HG03097 (cell line): ENCODE measurements at regions not wholly inside any gene's neighbourhood (a gene's known extent, or its start where the extent isn't known, plus 50 kb on each side); places are given as distances from the start of the nearest gene placed in this dataset.
"Not testable (repeated sequence)": the region's sequence is repeated elsewhere in the genome, so short reads cannot be mapped to it uniquely, and the experiment has no call there.

ENCODE experiments used
- ATAC-seq: cut with Tn5 transposase; IDR thresholded peaks from one replicate; pipeline ENCODE4 v1.9.1; 2021; ENCODE audit not compliant: unreplicated experiment, low FRiP score

- no peak for ATAC-seq
Observed at GRCh38 chr17:71432378-71433315, 688.2 kb upstream of the SOX9 start.

GRCh38 chr17:71434716-71435115 is 686.1 kb upstream of the SOX9 start:
- no peak for ATAC-seq

GRCh38 chr17:71436479-71436878 is 684.3 kb upstream of the SOX9 start:
- ATAC-seq: no peak

GRCh38 chr17:71437166-71437565 is 683.7 kb upstream of the SOX9 start:
- no peak for ATAC-seq

GRCh38 chr17:71438631-71439146 is 682.1 kb upstream of the SOX9 start:
- no peak for ATAC-seq

GRCh38 chr17:71440513-71440912 is 680.3 kb upstream of the SOX9 start:
- no peak for ATAC-seq

GRCh38 chr17:71441098-71441497 is 679.7 kb upstream of the SOX9 start:
- no peak for ATAC-seq

- ATAC-seq: no peak
Observed at GRCh38 chr17:71444078-71444477, 676.7 kb upstream of the SOX9 start.

- no peak for ATAC-seq
Observed at GRCh38 chr17:71446645-71447437, 674.0 kb upstream of the SOX9 start.

- ATAC-seq: no peak
Observed at GRCh38 chr17:71447644-71448043, 673.2 kb upstream of the SOX9 start.

- not testable (repeated sequence) for ATAC-seq
Observed at GRCh38 chr17:71450657-71451056, 670.2 kb upstream of the SOX9 start.

GRCh38 chr17:71453876-71454422 is 666.9 kb upstream of the SOX9 start:
- ATAC-seq: no peak

- no peak for ATAC-seq
Observed at GRCh38 chr17:71455219-71455618, 665.6 kb upstream of the SOX9 start.

GRCh38 chr17:71458322-71458721 is 662.5 kb upstream of the SOX9 start:
- ATAC-seq: no peak

GRCh38 chr17:71460943-71461342 is 659.9 kb upstream of the SOX9 start:
- ATAC-seq: no peak

GRCh38 chr17:71461498-71462169 is 659.2 kb upstream of the SOX9 start:
- ATAC-seq: no peak

- no peak for ATAC-seq
Observed at GRCh38 chr17:71464241-71464640, 656.6 kb upstream of the SOX9 start.

GRCh38 chr17:71464751-71465150 is 656.1 kb upstream of the SOX9 start:
- no peak for ATAC-seq

GRCh38 chr17:71467719-71468118 is 653.1 kb upstream of the SOX9 start:
- ATAC-seq: no peak

- no peak for ATAC-seq
Observed at GRCh38 chr17:71470062-71470461, 650.8 kb upstream of the SOX9 start.
